ENCODE measurements at regions not wholly inside any gene's neighbourhood (a gene's known extent, or its start where the extent isn't known, plus 50 kb on each side); places are given as distances from the start of the nearest gene placed in this dataset.

DNA sequence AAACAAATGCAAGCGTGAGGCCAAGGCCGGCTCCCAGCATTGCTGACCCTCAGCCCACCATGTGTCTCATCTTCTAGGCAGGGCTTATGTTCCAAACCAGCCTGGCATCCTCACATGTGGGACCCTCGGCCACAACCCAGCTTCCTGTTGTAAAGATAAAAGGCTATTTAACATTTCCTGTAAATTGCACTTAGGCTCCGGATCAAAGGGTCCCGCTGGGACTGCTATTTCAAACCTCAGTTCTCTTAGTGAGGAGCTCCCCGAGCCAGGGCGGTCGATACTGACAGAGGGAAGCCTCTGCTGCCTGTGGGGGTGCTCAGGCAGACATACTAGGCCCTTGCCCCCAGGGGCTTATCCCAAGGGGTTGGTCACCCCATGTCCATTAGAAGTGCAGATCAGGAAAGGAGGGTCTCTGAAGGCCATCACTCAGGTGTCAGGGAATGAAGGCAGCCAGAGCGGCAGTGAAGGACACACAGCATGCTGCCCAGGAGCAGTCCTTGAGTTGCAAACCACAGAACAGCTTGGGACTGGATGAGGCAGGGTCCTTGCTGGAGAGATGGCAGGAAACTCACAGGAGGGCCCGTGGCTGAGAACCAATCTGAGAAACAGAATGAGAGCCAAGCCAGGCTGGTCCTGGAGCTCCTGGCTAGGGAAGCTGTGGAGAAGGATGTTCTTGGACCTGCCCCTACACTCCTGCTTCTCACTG, 239.9 kb downstream of the TLE3 start:
- Histone ChIP-seq H3K4me3 (ENCODE audit: low read depth in 2 of 2, low read length in 1 of 2) (no peak overlapping the region), H3K9me3 (no peaks in the 10 kb centered on the region), H3K9ac (no peak overlapping the region), H3K27ac (ENCODE audit: low read depth in 2 of 2, low read length in 1 of 2) (no peak overlapping the region), H2AFZ (ENCODE audit: low read depth) (no peak overlapping the region), H4K20me1 (ENCODE audit: insufficient read depth) (no peaks in the 10 kb centered on the region), H3F3A (replicated peaks; ENCODE audit: insufficient read depth) (peaks cover 26% of the 10 kb centered on the region), H3K36me3 (replicated peaks in 1 of 2; ENCODE audit: control insufficient read depth in 1 of 2, insufficient read depth in 2 of 2, low read length in 1 of 2) (no peaks in the 10 kb centered on the region), H3K27me3 (ENCODE audit: insufficient read depth) (no peaks in the 10 kb centered on the region), H3K4me2 (no peak overlapping the region), H3K9me2 (no peaks in the 10 kb centered on the region), H3K79me2 (ENCODE audit: insufficient read depth) (peaks cover 7% of the 10 kb centered on the region; the same call in 1 of the 2 replicates), H3K4me1 (ENCODE audit: control insufficient read depth in 1 of 2, insufficient read depth in 2 of 2, low read depth in 1 of 2, low read length in 1 of 2) (peaks cover 33 to 34% of the 10 kb centered on the region in 2 experiments)
- 86% methylated on average over 4 of the region's 10 CpGs for WGBS (ENCODE audit: low lambda C conversion rate)
- no peak for TF ChIP-seq EZH2phosphoT487 (IDR thresholded peaks at IDR 0.05; ENCODE audit: borderline replicate concordance, low read depth)
- no peak for TF ChIP-seq TCF12 (IDR thresholded peaks at IDR 0.05)
- TF ChIP-seq EP300 (IDR thresholded peaks at IDR 0.05; ENCODE audit: borderline replicate concordance in 1 of 2, low read depth in 1 of 2, low read length in 1 of 2), result no peak
- TF ChIP-seq CHD2 (IDR thresholded peaks at IDR 0.05; ENCODE audit: low read length, partially characterized antibody), result no peak
- TF ChIP-seq YY1 (IDR thresholded peaks at IDR 0.05; ENCODE audit: low read depth), result no peak
- TF ChIP-seq, protein P1, sequence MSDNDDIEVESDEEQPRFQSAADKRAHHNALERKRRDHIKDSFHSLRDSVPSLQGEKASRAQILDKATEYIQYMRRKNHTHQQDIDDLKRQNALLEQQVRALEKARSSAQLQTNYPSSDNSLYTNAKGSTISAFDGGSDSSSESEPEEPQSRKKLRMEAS (IDR thresholded peaks at IDR 0.05; ENCODE audit: low read depth), result no peak
- TF ChIP-seq, protein P2, sequence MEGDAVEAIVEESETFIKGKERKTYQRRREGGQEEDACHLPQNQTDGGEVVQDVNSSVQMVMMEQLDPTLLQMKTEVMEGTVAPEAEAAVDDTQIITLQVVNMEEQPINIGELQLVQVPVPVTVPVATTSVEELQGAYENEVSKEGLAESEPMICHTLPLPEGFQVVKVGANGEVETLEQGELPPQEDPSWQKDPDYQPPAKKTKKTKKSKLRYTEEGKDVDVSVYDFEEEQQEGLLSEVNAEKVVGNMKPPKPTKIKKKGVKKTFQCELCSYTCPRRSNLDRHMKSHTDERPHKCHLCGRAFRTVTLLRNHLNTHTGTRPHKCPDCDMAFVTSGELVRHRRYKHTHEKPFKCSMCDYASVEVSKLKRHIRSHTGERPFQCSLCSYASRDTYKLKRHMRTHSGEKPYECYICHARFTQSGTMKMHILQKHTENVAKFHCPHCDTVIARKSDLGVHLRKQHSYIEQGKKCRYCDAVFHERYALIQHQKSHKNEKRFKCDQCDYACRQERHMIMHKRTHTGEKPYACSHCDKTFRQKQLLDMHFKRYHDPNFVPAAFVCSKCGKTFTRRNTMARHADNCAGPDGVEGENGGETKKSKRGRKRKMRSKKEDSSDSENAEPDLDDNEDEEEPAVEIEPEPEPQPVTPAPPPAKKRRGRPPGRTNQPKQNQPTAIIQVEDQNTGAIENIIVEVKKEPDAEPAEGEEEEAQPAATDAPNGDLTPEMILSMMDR (IDR thresholded peaks at IDR 0.05), result no peak
- POLR2A ChIA-PET, result no interaction called here
- CTCF ChIA-PET, result interaction anchor here (1.0 to 1.3 kb wide), 3 partner anchors 19 to 242 kb away, joined by 3 to 4 read pairs (median 3); no protein-coding TSS in a partner anchor
- no peak for DNase-seq

DNA sequence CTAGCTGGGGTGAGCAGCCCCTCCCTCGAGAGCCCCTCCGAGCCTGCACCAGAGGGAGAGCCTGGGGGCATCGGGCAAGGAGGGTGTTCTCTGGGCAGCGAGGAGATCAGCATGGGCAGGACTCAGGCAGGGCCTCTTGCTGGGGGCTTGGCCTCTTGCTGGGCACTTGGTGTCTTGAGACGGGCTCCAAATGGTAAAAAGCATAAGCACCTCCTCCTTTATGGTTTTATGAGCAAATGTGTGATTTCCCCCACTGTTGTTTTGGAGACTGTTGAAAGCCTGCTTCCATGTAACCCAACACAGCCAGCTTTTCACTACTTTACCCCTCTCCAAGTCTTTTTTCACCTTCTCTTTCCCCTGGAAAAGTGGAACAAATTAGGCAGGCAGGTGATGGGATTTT, 239.3 kb downstream of the TLE3 start:
- CTCF ChIA-PET, result interaction anchor here (1.0 to 1.3 kb wide), 2 partner anchors 36 to 241 kb away, joined by 3 read pairs; no protein-coding TSS in a partner anchor
- Histone ChIP-seq H3K9ac (no peak overlapping the region), H3K79me2 (ENCODE audit: insufficient read depth) (peaks cover 7% of the 10 kb centered on the region; the same call in 1 of the 2 replicates), H3K4me3 (ENCODE audit: low read depth in 2 of 2, low read length in 1 of 2) (no peak overlapping the region), H3K9me3 (no peaks in the 10 kb centered on the region), H3K9me2 (no peaks in the 10 kb centered on the region), H4K20me1 (ENCODE audit: insufficient read depth) (no peaks in the 10 kb centered on the region), H3K27me3 (ENCODE audit: insufficient read depth) (no peaks in the 10 kb centered on the region), H3K27ac (ENCODE audit: low read depth in 2 of 2, low read length in 1 of 2) (no peak overlapping the region), H3K4me2 (no peak overlapping the region), H2AFZ (ENCODE audit: low read depth) (no peak overlapping the region), H3F3A (replicated peaks; ENCODE audit: insufficient read depth) (peaks cover 20% of the 10 kb centered on the region), H3K4me1 (ENCODE audit: control insufficient read depth in 1 of 2, insufficient read depth in 2 of 2, low read depth in 1 of 2, low read length in 1 of 2) (peaks cover 27 to 32% of the 10 kb centered on the region in 2 experiments), H3K36me3 (replicated peaks in 1 of 2; ENCODE audit: control insufficient read depth in 1 of 2, insufficient read depth in 2 of 2, low read length in 1 of 2) (no peaks in the 10 kb centered on the region)
- TF ChIP-seq MXI1 (IDR thresholded peaks at IDR 0.05; ENCODE audit: low read depth, low read length) (no peak), JUND (IDR thresholded peaks at IDR 0.05) (no peak), SMC3 (IDR thresholded peaks at IDR 0.05; ENCODE audit: low read depth, low read length) (no peak), FOSL2 (IDR thresholded peaks at IDR 0.05; ENCODE audit: borderline replicate concordance, low read depth) (no peak), MEF2A (IDR thresholded peaks at IDR 0.05; ENCODE audit: borderline replicate concordance, low read depth) (no peak), EZH2phosphoT487 (IDR thresholded peaks at IDR 0.05; ENCODE audit: borderline replicate concordance, low read depth) (no peak), TEAD4 (IDR thresholded peaks at IDR 0.05; ENCODE audit: borderline replicate concordance, insufficient read depth) (no peak), GATA2 (CRISPR knock-in tag; IDR thresholded peaks at IDR 0.05) (no peak), RAD21 (IDR thresholded peaks at IDR 0.05; ENCODE audit: low read length) (no peak)
- TF ChIP-seq, protein P3, sequence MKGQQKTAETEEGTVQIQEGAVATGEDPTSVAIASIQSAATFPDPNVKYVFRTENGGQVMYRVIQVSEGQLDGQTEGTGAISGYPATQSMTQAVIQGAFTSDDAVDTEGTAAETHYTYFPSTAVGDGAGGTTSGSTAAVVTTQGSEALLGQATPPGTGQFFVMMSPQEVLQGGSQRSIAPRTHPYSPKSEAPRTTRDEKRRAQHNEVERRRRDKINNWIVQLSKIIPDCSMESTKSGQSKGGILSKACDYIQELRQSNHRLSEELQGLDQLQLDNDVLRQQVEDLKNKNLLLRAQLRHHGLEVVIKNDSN (IDR thresholded peaks at IDR 0.05; ENCODE audit: borderline replicate concordance, low read depth), result no peak
- TF ChIP-seq, protein P4, sequence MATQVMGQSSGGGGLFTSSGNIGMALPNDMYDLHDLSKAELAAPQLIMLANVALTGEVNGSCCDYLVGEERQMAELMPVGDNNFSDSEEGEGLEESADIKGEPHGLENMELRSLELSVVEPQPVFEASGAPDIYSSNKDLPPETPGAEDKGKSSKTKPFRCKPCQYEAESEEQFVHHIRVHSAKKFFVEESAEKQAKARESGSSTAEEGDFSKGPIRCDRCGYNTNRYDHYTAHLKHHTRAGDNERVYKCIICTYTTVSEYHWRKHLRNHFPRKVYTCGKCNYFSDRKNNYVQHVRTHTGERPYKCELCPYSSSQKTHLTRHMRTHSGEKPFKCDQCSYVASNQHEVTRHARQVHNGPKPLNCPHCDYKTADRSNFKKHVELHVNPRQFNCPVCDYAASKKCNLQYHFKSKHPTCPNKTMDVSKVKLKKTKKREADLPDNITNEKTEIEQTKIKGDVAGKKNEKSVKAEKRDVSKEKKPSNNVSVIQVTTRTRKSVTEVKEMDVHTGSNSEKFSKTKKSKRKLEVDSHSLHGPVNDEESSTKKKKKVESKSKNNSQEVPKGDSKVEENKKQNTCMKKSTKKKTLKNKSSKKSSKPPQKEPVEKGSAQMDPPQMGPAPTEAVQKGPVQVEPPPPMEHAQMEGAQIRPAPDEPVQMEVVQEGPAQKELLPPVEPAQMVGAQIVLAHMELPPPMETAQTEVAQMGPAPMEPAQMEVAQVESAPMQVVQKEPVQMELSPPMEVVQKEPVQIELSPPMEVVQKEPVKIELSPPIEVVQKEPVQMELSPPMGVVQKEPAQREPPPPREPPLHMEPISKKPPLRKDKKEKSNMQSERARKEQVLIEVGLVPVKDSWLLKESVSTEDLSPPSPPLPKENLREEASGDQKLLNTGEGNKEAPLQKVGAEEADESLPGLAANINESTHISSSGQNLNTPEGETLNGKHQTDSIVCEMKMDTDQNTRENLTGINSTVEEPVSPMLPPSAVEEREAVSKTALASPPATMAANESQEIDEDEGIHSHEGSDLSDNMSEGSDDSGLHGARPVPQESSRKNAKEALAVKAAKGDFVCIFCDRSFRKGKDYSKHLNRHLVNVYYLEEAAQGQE (IDR thresholded peaks at IDR 0.05; ENCODE audit: low read depth, low read length), result no peak
- TF ChIP-seq, protein P1 (IDR thresholded peaks at IDR 0.05; ENCODE audit: low read depth), result no peak
- 95% methylated on average over 3 of the region's 5 CpGs for WGBS (ENCODE audit: low lambda C conversion rate)
- no peak for DNase-seq
- POLR2A ChIA-PET, result no interaction called here

Data from SK-N-SH (cell line).